HUDEP-2 (cell line): ENCODE measurements at regions not wholly inside any gene's neighbourhood (a gene's known extent, or its start where the extent isn't known, plus 50 kb on each side); places are given as distances from the start of the nearest gene placed in this dataset.

Experiments
- DNase-seq, 76 experiments: peaks; one replicate each; lab custom pipeline; 2025; ENCODE audit not compliant: unreplicated experiment in 76 of 76; lab: John Stamatoyannopoulos, UW

DNA sequence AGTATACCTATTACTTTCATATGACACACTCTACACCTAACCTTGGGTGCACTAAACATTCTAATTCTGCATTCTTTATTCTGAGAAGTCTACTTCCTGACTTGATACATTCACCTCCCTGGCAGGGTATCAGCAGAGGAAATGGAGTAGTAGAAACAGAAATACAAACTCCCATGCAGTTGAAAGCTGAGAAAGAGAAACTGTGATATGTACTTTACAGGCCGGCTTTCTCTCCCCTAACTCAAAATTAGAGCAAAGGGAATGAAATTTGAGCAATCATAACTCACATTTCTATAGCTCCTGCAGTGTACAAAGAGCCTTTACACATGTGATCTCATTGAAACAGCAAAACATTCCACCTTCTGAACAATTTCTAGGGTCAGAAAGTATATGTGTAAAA is 135.5 kb upstream of the COL8A1 start:
- no peak for DNase-seq

DNA sequence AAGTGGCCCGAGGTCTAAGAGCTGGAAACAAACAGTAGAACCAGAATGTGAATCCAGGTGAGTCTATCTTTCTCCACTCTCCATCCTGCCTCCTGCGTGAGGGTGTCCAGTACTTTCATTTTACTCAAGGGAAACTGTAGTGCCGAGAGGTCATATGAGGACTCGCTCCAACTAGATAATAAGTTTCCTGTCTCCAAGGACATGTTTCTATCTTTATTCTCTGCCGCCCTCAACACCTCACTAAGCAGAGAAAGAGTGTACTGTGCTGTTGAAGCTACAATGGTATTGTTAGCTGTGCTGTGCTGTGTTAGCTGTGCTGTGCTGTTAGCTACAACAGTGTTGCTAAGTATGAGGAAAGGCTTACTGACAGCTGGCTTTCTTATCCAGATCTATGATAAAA is 137.9 kb upstream of the COL8A1 start:
- DNase-seq = no peak

GRCh38 chr3:99499235-99500158 is 138.9 kb upstream of the COL8A1 start:
- DNase-seq = peak in 15 of 76 experiments; percentile 1 to 39 (median 7)

GRCh38 chr3:99498550-99499234 is 139.7 kb upstream of the COL8A1 start:
- no peak for DNase-seq

DNA sequence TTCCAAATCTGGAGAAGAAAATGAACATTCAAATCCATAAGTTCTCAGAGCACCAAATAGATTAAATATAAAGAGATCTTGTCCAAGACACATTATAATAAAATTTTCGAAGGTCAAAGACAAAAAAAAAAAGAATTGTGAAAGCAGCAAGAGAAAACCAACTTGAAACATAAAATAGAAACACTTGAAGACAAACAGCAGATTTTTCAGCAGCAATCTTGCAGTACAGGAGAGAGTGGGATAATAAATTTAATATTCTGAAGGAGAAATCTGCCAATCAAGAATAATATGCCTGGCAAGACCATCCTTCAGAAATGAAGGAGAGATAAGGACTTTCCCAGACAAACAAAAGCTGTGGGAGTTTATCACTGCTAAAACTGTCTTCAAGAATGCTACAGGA is 150.5 kb upstream of the COL8A1 start:
- DNase-seq = no peak

GRCh38 chr3:99485286-99485685 is 153.1 kb upstream of the COL8A1 start:
- DNase-seq = no peak

GRCh38 chr3:99484871-99485270 is 153.5 kb upstream of the COL8A1 start:
- DNase-seq = no peak

DNA sequence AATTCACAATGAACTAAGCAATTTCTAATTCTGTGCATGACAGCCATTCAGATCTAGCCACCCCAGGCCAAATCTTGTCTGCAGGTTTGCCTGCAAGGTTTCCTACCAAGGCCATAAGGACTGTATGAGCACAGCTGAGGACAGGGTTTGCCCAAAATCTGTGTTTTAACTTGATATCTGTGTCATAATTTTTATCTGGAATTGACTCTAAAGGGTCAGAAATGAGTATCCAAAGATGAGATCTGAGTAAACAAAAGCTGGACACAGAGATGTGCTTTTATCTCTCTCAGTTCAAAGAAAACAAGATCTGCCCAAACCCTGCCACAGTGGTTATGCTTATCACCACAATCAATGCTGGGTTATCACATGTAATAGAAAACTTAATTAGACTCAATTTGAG is 154.6 kb upstream of the COL8A1 start:
- no peak for DNase-seq

DNA sequence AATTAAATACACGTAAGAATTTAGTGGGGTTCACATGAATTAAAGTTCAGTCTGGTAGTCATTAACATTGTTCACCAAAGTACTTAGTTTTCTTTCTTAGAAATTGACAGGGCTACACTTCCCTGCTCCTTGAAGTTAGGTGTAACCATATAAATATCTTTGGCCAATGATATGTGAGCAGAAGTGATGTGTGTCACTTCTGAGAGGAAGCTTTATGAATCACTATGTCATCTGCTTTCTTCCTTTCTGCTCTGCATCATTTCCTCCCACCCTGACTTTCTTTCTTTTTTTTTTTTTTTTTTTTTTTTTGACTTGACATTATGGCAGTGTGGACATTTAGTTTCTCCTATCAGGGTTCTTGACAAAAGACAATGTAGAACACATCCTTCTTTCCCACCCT is 156.2 kb upstream of the COL8A1 start:
- no peak for DNase-seq

DNA sequence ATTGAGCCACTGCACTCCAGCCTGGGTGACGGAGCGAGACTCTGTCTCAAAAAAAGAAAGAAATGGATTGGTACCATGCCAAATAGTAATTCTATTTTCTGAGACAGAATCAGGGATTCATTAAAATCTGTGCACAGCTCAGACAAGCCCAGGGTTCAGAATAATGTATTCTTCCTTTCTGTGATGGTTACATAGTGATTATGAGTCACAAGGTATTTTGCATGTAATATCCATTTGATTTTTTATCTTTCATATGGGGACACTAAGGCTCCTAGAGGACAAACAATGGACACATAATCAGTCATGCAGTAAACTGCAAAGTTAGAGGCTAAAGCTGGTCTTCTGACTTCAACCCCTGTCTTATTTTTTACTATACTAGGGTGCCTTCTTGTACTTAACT is 156.8 kb upstream of the COL8A1 start:
- DNase-seq = no peak

- no peak for DNase-seq
Observed at GRCh38 chr3:99479768-99480167, 158.6 kb upstream of the COL8A1 start.

- DNase-seq = no peak
Observed at GRCh38 chr3:99477650-99478049, 160.7 kb upstream of the COL8A1 start.

DNA sequence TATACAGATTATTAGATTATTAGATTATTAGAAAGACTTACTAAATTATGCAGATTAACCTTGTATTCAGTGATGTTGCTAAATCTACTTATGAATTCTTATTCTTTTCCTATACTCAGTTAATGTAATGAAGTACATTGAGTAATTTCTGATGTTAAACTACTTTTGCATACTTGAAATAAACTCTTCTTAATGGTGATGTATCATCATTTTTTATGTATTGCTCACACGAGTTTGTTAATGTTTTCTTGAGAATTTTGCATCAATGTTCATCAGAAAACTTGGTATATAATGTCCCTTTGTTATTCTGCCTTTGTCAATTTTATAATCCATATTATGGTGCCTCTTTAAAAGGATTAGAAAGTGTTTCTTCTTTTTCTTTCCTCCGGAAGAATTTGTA is 163.2 kb upstream of the COL8A1 start:
- no peak for DNase-seq

- no peak for DNase-seq
Observed at GRCh38 chr3:99474776-99475175, 163.6 kb upstream of the COL8A1 start.

GRCh38 chr3:99473321-99473751 is 165.1 kb upstream of the COL8A1 start:
- DNase-seq = no peak

- DNase-seq = no peak
Observed at GRCh38 chr3:99472385-99472784, 166.0 kb upstream of the COL8A1 start.

DNA sequence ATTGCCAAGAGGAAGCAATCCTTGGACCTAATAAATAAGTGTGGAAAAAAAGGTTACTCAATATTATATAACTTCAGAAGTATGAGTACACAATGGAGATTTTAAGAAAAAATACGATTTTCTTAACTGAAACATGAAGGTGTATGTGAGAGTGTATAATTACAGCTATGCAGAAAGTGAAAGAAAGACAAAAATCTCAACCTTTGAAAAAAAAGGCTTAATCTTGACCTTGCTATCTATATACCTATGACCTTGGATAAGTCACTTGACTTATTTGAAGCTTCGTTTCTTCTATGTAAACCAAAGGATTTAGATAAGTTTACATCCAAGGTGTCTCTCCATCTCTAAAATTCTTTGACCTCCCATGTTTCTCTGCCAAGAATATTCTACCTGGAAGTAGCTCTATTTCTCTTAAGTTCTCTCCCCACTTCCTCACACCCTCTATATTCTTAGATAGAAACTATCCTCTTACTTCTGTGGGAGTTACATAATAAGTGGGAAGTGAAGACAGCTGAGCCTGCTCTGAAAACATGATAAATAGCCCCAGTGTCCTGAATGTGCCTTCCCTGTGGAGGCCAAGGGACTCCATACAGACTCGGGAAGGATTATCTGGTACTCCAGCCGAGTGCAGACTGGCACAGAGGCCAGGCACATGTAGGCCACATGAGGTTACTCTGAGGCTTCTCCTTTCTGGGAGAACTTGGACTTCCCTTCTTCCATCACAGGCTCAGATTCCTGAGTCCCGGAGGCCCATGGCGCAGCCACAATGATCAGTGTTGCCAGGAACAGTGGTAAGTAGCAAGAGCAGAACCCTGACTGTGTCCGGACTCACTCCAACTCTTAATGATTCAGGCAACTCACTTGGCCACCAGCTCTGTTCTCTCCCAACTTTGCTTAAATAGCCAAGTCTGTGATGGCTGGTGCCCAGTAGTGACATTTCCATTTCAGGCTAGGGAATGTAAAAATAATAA is 166.8 kb upstream of the COL8A1 start:
- DNase-seq = no peak

DNA sequence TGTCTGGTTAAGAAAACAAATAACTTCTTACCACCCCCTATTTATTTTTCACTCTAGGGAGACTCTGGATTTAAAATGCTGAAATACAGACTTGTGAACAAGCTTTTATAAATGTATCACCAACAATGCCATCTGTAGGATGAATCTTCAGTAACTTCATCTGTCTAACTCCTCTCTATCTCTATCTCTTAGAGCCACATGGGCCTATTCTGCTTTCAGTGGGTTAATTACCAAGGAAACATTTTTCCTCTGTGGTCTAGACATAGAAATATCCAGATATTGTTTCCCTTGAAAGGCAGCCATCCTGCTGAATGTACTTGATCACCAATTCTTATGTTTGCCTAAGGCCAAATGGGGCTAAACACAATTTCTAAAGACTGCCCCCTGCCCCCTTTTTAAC is 167.6 kb upstream of the COL8A1 start:
- DNase-seq = no peak

GRCh38 chr3:99468918-99469317 is 169.5 kb upstream of the COL8A1 start:
- DNase-seq = no peak

DNA sequence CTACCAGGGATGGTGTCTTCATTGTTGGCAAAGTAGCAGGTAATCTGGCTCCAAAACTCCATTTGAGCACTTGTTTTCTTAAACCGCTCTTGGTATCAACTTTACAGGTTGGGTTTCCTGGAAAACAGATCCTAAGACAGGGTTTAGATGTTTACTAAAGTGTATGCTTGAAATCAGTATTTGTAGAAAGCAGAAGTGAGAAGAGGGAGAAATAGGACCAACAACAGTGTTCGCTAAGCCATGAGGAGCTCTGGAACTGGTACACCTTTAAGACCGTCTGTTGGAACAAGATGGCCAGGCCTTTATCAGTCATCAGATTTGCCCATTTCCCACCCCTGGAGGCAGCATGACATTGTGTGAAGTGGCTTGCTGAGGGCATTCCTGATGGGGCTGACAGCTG is 171.0 kb upstream of the COL8A1 start:
- DNase-seq = no peak

- DNase-seq = no peak
Observed at GRCh38 chr3:99466331-99466730, 172.1 kb upstream of the COL8A1 start.
